ENCODE measurements at regions not wholly inside any gene's neighbourhood (a gene's known extent, or its start where the extent isn't known, plus 50 kb on each side); places are given as distances from the start of the nearest gene placed in this dataset.
"Not testable (repeated sequence)": the region's sequence is repeated elsewhere in the genome, so short reads cannot be mapped to it uniquely, and the experiment has no call there.

DNA sequence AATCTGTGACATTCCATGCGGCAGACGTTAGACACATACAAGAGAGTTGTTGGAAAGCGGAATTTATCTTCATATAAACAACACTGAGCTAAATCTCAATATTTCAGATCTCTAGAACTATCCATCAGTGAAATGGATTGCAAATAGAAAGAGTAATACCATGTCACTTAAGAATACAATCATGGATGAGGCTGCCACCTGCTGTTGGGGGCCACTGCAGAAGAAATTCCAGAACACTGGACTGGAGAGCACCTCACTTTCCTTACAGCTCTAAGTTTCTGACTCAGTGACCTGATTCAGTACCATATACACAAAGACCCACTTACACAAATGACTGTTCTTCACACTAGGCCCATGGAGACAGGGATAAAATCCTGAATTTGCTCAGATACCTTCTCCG is 75.1 kb upstream of the TP53BP2 start:
- not testable (repeated sequence) for H3K4me1 ChIP-seq
- peak; percentile 10 to 55 (median 30) for DNase-seq

DNA sequence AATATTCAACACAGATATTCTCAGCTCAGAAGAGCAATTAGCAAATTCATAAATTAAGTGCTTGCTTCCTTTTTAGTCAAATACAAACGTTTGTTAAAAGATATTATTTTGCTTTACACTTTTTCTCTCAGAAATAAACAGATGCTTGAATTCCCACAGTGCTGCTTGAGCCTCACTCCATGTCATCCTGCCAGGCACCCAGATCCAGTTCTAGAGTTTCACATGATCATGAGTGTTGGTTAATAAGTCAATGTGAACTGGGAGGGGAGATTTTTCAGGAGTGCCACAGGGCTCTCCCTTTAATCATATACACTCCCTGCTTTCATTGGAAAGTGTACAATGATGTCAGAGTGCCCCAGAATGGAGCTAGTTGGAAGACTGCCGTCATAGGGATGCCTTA is 69.7 kb upstream of the TP53BP2 start:
- H3K4me1 ChIP-seq; ATAC-seq; H3K36me3 ChIP-seq; H3K27me3 ChIP-seq; intact Hi-C loops (cut with DNase I); DNase-seq; H3K9me3 ChIP-seq; H3K27ac ChIP-seq; H3K4me3 ChIP-seq: not testable (repeated sequence)
- WGBS, 4 donors: 20 to 100% (median 54%) methylated on average over 1 of the region's 2 CpGs

More for the DNA sequence above, 75.1 kb upstream of the TP53BP2 start:
- ATAC-seq; H3K27me3 ChIP-seq; H3K27ac ChIP-seq; H3K4me3 ChIP-seq; H3K36me3 ChIP-seq; intact Hi-C loops (cut with DNase I); H3K9me3 ChIP-seq: not testable (repeated sequence)
- 93 to 100% (median 98%) methylated on average over 1 of the region's 4 CpGs; no CpG with 5 or more reads in 1 of the 4 donors for WGBS, 4 donors
- TF ChIP-seq, protein P1, sequence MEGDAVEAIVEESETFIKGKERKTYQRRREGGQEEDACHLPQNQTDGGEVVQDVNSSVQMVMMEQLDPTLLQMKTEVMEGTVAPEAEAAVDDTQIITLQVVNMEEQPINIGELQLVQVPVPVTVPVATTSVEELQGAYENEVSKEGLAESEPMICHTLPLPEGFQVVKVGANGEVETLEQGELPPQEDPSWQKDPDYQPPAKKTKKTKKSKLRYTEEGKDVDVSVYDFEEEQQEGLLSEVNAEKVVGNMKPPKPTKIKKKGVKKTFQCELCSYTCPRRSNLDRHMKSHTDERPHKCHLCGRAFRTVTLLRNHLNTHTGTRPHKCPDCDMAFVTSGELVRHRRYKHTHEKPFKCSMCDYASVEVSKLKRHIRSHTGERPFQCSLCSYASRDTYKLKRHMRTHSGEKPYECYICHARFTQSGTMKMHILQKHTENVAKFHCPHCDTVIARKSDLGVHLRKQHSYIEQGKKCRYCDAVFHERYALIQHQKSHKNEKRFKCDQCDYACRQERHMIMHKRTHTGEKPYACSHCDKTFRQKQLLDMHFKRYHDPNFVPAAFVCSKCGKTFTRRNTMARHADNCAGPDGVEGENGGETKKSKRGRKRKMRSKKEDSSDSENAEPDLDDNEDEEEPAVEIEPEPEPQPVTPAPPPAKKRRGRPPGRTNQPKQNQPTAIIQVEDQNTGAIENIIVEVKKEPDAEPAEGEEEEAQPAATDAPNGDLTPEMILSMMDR (IDR thresholded peaks at IDR 0.05): peak in 9 of 12 donors; percentile 7 to 44 (median 25)

DNA sequence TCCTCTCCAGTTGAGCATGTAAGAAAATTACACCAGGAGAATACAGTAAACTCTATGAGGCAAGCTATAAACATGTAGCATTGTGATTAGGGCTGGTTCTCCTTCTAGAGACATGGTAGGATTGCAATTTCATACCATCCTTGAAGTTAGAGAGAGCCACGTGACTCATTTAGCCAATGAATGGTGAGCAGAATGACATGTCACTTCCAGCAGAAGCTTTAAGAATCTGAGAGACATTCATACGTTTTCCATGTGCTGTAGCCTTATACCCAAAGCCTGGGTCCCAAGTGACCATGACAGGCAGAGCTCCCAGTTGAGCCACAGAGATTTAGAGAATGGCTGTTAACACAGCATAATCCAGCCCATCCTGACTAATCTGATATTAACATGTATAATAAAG is 68.0 kb upstream of the TP53BP2 start:
- intact Hi-C loops (cut with DNase I); ATAC-seq; H3K4me1 ChIP-seq; DNase-seq; H3K27me3 ChIP-seq; H3K9me3 ChIP-seq; H3K4me3 ChIP-seq; H3K36me3 ChIP-seq; H3K27ac ChIP-seq: not testable (repeated sequence)
- WGBS, 4 donors: 48 to 62% (median 60%) methylated on average over 2 of the region's 2 CpGs

DNA sequence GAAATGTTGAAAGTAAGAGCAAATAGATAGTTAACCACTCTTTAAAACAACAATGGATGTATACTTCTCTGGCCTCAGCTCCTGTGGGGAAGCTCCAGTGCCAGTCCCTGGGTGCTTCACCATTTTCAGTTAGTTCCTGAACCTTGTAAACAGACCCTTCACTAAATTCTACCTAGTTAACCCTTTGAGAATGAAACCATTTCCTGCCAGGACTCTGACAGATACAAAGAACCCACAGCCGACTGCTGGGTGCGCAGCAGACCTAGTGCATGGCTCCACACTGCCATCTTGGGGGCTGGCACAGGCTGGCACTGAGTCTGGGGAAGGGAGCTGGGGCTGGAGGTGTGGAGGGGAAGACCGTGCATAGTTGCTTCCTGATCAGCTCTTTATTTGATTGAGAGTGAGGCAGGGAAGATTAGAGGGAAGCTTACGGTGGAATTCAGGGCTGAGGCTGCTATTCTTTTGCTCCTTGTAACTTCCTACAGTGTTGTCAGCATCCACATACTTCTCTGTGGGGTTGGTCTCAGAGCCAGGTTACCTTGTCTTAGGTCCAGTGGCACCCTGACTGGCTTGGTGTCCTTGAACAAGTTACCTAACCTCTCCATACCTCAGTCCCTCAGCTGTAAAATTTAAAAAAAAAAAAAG is 62.3 kb upstream of the TP53BP2 start:
- DNase-seq; H3K27ac ChIP-seq; intact Hi-C loops (cut with DNase I); H3K4me3 ChIP-seq; H3K36me3 ChIP-seq; H3K27me3 ChIP-seq; ATAC-seq; H3K9me3 ChIP-seq; H3K4me1 ChIP-seq: not testable (repeated sequence)
- TF ChIP-seq, protein P1 (IDR thresholded peaks at IDR 0.05): peak; percentile 14 to 48 (median 34)
- WGBS, 4 donors: 4 to 20% (median 14%) methylated on average over 3 to 4 of the region's 4 CpGs

DNA sequence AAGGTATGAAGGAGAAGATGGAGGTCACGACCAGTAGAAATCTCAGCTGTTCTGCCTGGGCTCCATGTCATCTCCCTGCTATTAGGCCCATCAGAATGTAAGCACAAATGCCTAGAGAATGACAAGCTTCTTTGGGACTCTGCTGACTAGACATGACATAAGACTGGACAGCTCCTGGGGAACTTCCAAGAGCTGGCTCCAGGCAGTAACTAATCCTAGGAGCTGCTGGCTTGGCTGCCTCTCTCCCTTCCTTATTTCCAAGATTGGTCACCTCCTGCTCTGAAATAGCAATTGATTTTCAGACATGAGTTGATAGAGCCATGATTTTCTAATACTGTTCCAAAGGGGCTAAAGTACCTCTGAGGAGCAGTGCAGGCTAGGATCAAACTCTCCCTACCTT is 57.5 kb upstream of the TP53BP2 start:
- H3K36me3 ChIP-seq; ATAC-seq; H3K4me3 ChIP-seq; H3K9me3 ChIP-seq; H3K27me3 ChIP-seq; intact Hi-C loops (cut with DNase I); DNase-seq; H3K4me1 ChIP-seq; H3K27ac ChIP-seq: not testable (repeated sequence)
- WGBS, 4 donors: no CpG with 5 or more reads among the region's 1 CpG

DNA sequence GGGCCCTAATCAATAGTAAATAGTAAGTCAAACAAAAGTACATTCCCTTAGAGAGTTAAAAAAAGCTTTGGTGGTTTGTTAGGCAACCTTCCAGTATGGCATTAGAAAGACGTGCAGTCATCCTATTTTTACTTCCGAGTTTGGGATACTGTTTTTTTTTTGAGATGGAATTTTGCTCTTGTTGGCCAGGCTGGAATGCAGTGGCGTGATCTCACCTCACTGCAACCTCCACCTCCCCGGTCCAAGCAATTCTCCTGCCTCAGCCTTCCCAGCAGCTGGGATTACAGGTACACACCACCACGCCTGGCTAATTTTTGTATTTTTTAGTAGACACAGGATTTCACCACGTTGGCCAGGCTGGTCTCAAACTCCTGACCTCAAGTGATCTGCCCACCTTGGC is 54.0 kb upstream of the TP53BP2 start:
- H3K4me3 ChIP-seq; H3K4me1 ChIP-seq; intact Hi-C loops (cut with DNase I); ATAC-seq; H3K27me3 ChIP-seq; DNase-seq; H3K9me3 ChIP-seq; H3K36me3 ChIP-seq; H3K27ac ChIP-seq: not testable (repeated sequence)
- WGBS, 4 donors: 30 to 52% (median 50%) methylated on average over 6 of the region's 6 CpGs

DNA sequence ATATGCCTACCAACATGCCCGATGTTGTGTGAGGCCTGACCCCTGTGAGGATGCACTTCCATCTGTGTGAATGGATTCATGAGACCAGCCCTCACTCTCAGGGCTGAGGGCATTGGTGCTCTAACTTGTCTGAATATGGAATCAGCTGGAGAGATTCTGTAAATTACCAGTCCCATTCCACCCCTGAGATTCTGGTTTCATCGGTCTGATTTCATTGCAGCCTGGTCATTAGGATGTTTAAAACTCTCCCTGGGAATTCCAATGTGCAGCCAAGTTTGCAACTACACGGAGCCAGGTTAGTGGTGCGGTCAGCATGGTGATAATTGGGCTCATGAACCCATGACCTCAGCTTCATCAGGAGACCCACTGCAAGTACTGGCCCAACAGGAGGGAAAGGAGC is 51.4 kb upstream of the TP53BP2 start:
- H3K4me3 ChIP-seq; H3K27ac ChIP-seq; H3K4me1 ChIP-seq; H3K27me3 ChIP-seq; H3K9me3 ChIP-seq; H3K36me3 ChIP-seq; intact Hi-C loops (cut with DNase I); DNase-seq; ATAC-seq: not testable (repeated sequence)
- WGBS, 4 donors: 65 to 78% (median 70%) methylated on average over 2 to 4 of the region's 4 CpGs; no CpG with 5 or more reads in 1 of the 4 donors

DNA sequence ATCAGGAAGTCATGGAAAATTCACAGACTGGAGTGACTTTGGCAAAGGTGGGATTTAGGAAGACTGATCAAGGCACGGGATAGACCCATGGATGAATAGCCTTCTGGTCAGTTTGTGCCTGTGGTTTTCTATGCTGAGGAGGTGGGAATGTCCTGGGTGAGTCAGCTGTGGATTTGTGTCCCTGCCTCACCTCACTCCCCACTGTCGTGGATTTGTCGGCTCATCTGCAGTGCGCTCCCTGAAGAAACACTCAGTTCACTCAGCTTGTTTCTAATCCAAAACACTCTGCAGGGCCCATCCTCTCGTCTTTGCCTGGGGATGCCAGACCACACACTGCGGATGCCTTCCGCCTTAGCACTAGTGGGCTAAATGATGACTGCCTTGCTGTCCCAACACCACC is 50.2 kb upstream of the TP53BP2 start:
- intact Hi-C loops (cut with DNase I); ATAC-seq; H3K4me3 ChIP-seq; H3K27me3 ChIP-seq; H3K9me3 ChIP-seq; H3K27ac ChIP-seq; H3K4me1 ChIP-seq; DNase-seq; H3K36me3 ChIP-seq: not testable (repeated sequence)
- WGBS, 4 donors: 83 to 92% (median 86%) methylated on average over 6 to 7 of the region's 7 CpGs

Measured in heart left ventricle (tissue), 16 donors.